Activated T-helper 1 cell treated with anti-CD3 and anti-CD28 coated beads, Interleukin-2, amount 50 U/mL, for 16 hours (primary cell): ENCODE measurements at regions not wholly inside any gene's neighbourhood (a gene's known extent, or its start where the extent isn't known, plus 50 kb on each side); places are given as distances from the start of the nearest gene placed in this dataset.

Source experiments
- DNase-seq, 2 donors: peaks; one replicate each; pipeline ENCODE4 v3.0.0-alpha.2; 2020; ENCODE audit warnings: low read depth in 1 of 2, low spot score in 1 of 2

DNA sequence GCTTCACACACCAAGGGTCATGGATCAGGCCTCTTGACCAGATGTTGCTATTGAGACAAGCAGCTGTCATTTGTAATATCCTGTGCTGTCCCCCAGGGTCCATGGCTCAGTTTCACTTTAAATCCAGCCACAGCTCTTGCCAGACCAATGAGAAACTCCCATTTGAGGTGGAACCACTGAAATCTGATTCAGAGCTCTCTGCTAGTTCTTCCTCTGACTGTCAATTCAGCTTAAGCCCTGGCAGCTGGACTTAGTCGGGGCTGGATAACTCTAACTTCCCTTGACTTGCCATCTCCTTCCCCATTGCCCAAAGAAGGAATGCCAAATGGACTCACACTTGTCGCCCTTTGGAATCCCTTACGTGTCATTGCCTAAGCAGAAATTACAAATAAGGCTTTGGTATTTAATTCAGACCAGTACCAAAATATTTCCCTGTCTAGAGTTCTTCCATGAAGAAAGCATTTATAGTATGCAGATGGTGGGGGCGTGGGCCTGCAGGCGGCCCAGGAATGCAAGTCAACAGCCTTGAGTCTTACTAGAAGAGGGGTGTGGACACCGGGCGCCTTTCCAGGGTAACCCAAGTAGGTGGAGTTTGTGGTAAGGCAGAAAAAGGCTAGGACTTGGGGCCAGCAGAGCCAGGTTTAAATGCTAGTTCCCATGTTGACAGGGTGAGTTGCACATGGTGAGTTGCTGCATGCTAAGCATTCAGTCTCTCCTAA lies 96.9 kb upstream of the TMPO start:
- no peak for DNase-seq

DNA sequence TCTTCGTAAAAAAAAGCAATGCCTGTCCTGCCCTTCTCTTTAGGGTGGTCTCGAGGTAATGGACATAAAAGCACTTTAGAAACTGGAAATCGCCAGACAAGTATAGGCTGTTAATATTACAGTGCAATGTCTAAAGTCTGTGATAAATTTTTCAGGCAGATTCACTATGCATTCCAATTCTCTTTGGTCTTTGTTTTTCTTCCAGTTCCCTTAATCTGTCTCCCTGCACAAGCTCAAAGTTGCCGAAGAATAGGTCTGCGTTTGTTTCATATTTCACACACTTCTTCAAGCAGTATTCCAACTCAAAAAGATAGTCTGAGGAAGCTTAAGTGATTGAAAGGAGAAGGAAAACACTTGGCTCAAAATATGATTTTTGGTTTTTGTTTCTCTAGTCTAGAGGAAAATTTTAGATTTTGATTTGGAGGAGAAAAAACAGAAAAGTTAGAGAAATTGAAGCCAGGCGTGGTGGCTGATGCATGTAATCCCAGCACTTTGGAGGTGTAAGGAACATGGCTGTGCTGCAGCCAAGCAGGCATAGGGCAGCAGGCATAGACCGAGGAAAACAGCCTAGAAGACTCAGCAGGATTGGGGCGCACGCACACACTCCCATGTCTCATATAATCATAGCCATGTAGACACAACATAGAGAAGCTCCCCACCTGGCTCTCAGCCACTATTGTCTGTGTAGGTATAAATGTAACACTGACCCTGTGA lies 96.2 kb upstream of the TMPO start:
- no peak for DNase-seq

DNA sequence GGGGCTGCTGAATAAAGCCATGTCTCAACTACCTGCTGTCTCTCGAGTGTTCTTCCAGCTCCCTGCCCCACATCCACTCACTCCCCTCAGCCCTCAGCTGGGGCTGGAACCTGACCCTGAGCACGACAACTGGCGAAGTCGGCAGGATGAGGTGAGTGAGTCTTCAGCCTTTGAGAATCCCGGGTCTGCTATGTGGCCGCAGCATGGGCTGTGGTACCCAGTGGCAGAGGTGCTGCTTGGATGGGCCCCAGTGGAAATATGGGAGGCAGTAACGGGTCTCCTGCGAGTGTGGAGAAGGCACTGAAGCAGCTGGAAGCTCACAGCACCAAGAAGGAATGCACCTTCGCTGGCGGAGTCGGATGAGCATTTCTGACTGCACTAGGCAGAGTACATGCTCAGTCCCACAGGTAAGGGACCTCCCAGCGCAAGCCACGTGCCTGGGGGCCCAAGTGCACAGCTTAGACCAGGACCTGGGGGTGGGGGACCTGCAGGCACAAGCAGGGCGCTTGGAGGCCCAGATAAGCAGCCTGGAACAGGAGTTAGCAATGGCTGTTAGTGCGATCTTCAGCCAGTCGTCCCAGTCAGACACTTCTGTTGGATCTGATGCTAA lies 95.5 kb upstream of the TMPO start:
- DNase-seq, result no peak

DNA sequence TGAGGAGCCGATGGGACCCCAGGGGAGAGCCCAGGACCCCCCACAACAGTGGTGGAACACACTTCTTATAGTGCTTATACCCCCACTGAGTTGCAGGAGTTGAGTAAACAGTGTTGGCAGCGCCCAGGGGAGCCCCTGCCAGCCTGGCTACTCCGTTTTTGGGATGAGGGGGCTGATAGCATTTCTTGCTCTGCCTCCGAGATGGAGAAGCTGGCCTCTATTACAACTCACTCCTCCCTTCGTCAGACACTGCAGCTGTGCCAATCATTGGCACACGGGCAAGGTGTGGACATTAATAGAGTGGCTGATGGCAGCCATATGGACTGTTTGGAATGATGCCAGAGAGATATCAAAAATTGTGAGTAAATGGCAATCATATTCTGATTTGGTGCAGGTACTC lies 94.9 kb upstream of the TMPO start:
- DNase-seq, result no peak

DNA sequence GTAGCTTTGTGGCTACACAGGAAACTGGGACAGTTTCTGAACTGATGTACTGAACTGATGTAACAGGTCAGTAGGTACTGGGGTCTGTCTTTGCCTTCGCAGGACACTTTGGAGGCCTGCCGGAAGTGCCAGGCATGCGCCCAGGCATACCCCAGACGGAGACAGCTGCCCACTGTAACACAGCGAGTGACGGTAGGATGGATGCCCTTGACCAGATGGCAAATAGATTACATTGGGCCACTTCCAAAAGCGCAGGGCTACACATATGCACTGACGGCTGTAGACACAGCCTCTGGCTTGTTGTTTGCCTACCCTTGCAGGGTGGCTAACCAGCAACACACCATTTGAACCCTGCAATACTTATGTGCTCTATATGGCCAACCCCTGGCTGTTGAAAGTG lies 94.1 kb upstream of the TMPO start:
- DNase-seq, result no peak

DNA sequence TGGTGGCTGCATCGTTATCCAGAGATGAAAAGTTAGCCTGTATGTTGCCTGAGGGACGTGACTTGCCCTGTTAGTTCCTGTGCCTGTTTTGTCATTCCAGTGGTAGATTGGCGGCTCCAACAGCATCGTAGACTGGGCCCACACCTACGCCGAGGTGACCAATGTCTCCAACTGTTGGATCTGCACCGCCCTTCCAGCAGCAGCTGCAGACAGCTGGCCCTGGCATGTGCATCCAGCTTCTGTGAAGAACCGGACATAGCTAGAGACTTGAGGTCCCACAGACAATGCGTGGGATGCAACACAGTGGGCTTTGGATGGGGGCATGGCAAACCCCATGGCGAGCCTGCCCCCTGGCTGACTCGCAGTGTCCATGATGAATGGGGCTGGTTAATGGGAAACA lies 93.0 kb upstream of the TMPO start:
- DNase-seq, result no peak

DNA sequence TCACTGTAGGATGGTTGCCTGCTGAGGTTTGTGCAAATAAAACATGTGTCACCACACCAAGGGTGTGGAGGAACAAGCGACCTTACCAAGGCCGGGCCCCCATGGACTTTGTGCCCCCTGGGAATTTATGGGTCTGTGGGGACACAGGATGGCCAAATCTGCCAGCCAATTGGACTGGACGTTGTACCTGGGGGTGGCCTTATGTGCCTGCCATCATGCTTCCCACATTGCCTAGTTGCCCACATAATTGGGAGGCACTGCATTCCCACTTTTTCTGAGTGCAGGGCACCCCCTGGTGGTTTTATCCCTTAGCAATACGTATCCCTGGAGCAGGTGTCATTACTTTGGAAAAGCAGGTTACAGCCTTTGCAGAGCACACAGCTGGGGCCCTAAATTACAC lies 92.6 kb upstream of the TMPO start:
- no peak for DNase-seq

DNA sequence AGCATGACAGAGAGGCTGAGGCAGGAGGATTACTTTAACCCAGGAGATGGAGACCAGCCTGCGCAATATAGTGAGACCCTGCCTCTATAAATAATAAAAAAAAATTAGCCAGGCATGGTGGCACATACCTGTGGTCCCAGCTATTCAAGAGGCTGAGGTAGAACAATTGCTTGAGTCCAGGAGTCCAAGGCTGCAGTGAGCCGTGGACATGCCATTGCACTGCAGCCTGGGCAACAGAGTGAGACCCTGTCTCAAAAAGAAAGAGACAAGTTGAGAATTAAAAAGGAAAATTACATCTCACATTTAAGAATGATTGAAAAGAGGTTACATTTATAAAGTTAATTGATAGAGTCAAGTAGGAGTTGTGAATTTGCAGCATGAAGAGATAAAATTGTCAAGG lies 91.4 kb upstream of the TMPO start:
- DNase-seq, result no peak

DNA sequence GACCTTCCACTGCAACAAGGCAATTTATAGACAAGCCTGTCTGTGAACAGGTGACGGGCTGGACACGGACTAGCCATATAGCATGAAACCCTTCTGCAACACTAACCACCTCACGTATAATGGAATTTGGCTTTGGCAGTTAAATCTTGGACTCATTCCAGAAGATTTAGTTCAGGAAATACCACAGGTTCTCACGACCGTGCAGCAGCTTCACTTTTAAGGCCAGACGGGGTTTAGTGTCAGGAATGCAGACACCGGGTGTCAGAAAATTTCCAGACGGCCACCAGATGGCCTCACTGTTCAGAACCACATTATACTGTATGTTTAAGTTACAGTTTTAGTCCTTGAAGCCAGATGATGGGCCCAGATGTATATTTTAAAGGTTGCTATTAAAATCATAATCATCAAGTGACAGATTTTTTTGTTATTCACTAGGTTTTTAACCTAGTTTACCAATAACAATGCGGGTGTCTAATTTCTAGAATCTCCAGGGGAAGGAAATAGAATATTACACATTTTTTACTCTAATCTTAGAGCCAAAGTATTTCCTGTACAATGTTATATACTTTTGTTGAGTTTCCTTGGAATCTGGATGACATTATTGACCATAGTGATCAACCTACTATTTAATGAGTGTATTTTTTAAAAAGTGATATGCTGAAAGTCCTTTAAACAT lies 90.5 kb upstream of the TMPO start:
- peak in 1 of 2 donors; percentile 10 for DNase-seq

DNA sequence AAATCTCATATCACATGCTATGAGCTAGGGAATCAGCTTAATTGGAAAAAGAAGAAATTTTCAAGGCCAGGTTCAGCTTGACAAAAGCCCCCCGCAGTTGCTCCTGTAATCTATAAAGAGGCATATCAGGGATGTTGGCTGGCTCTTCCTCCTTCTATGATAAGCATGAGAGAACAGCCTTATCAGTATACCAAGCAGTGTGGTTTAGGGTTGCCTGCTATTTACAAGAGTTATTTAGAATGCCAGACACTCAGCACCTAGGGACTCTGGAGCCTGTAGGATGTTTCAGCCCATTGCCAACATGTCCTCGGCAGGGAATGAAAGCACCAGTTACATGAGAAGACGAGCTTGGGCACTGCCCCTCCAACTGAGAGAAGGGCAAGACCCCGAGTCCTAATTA lies 89.5 kb upstream of the TMPO start:
- no peak for DNase-seq

DNA sequence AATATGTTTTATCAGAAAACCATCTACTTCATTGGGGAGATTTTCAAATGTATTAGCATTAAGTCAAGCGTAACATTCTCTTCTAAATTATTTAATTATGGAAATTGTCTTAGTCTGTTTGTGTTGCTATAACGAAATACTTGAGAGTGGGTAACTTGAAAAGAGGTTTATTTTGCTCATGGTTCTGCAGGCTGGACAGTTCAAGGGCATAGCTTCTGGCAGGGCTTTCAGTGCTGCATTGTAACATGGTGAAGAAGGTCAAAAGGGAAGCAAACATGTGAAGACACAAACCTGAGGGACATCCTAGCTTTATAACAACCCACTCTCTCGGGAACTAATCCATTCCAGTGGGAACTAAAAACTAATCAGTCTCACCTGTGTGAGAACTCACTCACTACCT lies 84.3 kb upstream of the TMPO start:
- DNase-seq, result no peak

DNA sequence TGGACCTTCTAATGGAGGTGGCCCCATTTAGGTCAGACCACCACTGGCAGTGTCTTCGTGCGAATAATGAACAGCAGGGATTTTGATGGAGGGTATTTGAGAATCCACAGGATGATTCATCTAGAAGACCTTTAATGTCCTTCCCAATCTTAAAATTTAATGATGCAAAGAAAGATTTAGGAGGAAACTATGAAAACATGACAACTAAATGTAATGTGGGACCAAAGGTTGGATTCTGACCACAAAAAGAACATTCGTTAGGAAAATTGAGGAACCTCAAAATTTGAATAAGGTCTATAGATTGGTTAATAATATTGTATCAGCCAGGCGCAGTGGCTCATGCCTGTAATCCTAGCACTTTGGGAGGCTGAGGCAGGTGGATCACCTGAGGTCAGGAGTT lies 78.2 kb upstream of the TMPO start:
- no peak for DNase-seq

DNA sequence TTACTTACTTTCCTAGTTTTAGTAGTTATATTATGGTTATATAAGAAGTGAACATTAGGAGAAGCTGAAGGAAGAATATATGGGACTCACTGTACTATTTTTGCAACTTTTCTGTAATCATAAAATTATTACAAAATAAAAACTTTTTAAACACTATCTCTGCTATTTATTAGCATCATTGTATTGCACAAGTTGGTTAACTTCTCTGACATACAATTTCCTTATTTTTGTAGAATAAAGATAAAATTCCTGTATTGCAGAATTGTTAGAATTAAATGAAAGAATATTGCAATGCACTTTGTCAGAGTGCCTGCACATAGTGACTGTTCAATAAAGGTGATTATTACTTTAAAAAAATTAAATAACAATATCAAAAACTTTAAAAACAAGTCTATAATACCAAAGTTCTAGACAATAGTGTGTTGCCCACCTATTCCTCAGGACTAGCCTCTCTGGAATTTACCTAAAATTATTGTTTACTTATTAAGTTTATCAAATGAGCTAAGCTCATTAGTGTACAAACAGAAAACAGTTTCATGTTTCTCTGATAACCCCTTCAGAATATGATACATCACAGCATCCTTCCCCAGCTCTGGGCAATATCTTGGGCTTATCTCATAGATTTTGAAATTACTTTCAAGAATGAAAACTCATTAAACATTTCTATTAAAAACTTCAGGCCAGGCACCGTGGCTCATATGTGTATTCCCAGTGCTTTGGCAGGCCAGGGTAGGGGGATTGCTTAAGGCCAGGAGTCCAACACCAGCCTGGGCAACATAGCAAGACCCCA lies 77.4 kb upstream of the TMPO start:
- DNase-seq, result no peak

DNA sequence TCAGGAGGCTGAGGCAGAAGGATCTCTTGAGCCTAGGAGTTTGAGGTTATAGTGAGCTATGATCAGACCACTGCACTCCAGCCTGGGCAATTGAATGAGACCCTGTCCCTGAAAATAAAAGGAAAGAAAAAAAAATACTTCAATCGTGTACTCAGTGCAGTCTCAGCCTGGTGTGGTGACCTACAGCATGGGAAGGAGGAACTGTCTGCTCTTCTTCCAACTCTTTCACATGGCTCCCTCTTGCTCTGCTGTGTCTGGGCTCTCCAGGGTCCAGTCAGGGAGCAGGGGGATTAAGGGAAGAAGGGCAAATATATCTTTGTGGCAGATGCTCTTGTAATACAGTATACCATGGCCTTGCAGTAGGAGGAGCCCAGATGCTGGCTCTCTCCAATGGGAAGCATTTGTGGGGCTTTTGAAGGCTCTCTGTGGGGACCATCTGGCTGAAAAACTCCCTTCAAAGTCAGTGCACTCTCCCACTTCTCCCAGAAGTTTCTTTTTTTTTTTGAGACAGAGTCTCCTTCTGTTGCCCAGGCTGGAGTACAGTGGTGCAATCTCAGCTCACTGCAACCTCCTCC lies 76.6 kb upstream of the TMPO start:
- no peak for DNase-seq

DNA sequence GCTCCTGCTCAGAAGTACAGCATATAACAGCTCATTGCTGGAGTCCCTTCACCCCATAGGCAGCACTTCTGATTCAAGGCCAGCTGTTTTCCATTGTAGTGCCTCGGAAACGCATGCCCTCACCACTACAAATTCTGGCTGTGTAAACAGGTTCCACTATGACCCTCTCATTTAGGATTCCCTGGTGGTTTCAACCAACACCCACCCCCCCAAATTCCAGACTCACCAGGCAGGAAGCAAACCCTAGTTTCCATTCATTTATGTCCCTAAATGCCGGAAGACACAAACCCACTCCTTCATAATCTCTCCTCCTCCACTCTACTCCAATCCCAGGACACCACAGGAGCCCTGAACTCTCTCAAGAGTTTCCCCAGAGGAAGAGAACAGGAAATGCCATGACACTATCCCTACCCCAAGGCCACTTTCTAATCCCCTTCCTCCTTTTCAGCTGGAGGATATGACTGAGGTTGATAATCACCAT lies 75.9 kb upstream of the TMPO start:
- no peak for DNase-seq

DNA sequence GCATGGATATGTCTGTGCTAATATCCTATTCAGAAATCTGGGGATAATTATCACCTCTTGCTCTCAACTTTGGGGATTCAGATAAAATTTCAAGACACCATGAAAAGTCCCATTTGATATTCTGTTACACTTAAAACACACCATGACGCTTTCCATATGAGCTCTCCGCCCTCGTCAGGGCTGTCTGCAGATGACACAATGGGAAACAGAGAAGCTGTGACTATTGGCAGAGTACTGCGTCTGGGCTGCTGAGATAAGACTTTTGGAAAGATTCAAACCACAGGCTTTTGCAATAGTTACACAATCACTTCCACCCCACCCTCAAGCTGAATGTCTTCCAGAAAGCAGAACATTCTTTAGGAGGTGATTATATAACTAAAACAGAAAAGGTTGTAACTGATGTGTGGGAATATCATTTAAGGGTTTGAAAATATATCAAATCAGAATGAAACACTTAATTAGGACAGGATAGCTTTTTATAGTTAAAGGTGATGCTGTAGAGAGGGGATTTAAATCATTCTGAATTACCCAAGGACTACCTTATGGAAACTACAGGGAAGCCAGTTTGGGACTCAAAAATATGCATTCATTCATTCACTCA lies 75.3 kb upstream of the TMPO start:
- no peak for DNase-seq

DNA sequence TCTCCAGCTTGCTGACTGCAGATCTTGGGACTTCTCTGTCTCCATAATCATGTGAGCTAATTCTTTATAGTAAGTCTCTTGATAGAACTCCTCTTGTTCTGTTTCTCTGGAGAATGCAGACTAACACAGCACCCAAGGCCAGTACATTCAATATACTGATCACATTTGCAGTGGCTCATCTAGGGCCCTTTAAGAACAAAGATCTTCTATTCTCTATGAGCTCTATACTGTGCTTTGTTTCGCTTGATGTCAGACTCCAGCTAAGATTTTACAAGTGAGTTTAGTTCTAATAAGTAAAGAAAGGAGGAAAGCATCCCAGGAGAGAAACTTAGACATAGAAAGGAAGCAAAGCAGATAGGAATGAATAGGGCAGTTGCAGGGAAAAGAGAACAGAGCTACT lies 69.3 kb upstream of the TMPO start:
- no peak for DNase-seq

DNA sequence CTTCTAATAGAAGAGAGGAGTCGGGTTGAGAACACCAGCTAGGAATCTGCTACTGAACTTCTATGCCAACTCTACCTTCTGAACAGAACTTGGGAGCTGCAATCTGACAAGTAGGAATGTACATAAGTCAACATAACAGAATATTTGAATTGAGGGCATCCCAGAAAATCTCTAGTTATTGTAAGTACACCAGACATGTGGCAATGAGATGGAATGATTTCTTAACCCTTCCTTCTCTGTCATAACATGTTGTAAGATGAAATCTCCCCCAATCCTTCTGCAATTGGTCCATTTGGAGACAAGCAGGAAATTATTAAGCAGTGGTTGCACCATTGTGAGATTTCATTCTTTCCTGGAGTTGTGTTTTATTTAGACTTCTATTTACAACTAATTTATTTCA lies 68.7 kb upstream of the TMPO start:
- DNase-seq, result no peak

DNA sequence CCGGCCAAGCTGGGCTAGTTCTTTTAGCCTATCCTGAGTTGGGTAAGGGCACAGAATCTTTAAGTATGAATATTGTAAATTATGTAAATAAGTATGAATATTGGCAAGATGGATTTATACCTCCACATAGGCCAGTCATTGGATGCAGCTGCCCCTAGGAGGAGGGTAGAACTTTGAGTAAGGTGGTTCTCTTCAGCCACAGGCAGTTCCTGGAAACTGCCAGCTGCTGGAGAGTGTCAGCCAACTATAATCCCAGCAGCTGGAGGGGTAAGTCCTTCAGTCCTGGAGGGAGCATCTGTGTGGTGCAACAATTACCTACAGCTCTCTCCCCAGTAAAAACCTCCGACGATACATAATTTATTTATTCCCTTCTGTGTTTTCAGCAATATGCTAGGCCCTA lies 65.8 kb upstream of the TMPO start:
- no peak for DNase-seq

DNA sequence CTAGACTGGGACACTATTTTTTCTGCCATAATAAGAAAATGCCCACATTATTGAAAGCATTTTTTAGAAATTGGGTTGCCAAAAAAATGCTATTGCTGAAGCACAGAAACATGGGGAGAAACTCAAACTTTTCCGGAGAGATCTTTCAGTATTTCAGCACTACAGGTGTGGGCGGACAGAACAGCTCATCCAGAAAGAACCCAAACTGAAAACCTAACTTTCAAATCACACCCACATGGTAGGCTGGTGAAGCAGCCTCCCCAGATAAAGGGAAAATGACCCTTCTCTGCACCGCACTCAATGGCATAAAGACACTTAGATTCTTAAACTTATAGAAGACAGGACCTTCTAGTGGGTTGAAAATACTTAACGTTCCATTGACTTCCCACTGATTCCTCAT lies 62.3 kb upstream of the TMPO start:
- no peak for DNase-seq
